ENCODE measurements at regions not wholly inside any gene's neighbourhood (a gene's known extent, or its start where the extent isn't known, plus 50 kb on each side); places are given as distances from the start of the nearest gene placed in this dataset.
A peak's percentile ranks its signal among the peaks of the same experiment; 100 is the strongest.
"Not testable (repeated sequence)": the region's sequence is repeated elsewhere in the genome, so short reads cannot be mapped to it uniquely, and the experiment has no call there.

DNA sequence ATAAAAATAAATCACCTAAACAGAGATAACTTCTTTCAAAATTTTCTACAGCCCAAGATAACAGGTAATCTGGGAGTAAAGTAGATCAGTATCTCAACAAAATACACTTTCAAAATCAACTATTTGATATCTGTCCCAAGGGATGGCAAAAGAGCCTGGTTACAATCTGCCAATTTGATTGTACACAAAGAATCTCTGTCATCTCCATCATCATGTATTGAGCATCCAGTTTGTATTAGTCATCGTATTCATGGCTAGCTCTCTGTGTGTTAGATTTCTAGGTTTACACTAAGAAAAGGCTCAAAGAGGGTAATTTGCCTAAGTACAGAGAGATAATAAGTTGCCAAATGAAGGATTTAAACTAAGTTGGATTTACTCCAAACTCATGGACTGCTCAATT lies 329.0 kb upstream of the NRSN1 start:
- WGBS, 2 donors: 95 to 96% methylated on average over 1 of the region's 1 CpG
- H3K9me3 ChIP-seq (ENCODE audit: control insufficient read depth, low read length): no peaks in the 10 kb centered on the region
- DNase-seq: no peak
- no peaks in the 10 kb centered on the region for H3K36me3 ChIP-seq (ENCODE audit: control insufficient read depth in 1 of 2, insufficient read depth in 2 of 2, low read length in 1 of 2)
- H3K4me3 ChIP-seq (ENCODE audit: low read length in 2 of 2): no peak overlapping the region
- intact Hi-C loops (cut with DNase I): no loop called here
- no peaks in the 10 kb centered on the region for H3K4me1 ChIP-seq (ENCODE audit: control insufficient read depth in 1 of 2, insufficient read depth in 2 of 2, low read length in 2 of 2)
- no peak overlapping the region for H3K27ac ChIP-seq (ENCODE audit: low read depth in 1 of 2, low read length in 2 of 2)
- ATAC-seq (ENCODE audit: low FRiP score): no peak
- no peaks in the 10 kb centered on the region for H3K27me3 ChIP-seq (ENCODE audit: control insufficient read depth in 1 of 2, insufficient read depth in 2 of 2, low read length in 1 of 2)

DNA sequence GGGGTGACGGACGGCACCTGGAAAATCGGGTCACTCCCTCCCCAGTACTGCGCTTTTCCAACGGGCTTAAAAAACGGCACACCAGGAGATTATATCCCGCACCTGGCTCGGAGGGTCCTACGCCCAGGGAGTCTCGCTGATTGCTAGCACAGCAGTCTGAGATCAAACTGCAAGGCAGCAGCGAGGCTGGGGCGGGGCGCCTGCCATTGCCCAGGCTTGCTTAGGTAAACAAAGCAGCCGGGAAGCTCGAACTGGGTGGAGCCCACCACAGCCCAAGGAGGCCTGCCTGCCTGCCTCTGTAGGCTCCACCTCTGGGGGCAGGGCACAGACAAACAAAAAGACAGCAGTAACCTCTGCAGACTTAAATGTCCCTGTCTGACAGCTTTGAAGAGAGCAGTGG lies 321.7 kb upstream of the NRSN1 start:
- 91 to 93% methylated on average over 15 of the region's 15 CpGs for WGBS, 2 donors
- H3K9me3 ChIP-seq (ENCODE audit: control insufficient read depth, low read length); H3K4me3 ChIP-seq (ENCODE audit: low read length in 2 of 2); H3K27me3 ChIP-seq (ENCODE audit: control insufficient read depth in 1 of 2, insufficient read depth in 2 of 2, low read length in 1 of 2); H3K4me1 ChIP-seq (ENCODE audit: control insufficient read depth in 1 of 2, insufficient read depth in 2 of 2, low read length in 2 of 2); H3K36me3 ChIP-seq (ENCODE audit: control insufficient read depth in 1 of 2, insufficient read depth in 2 of 2, low read length in 1 of 2); H3K27ac ChIP-seq (ENCODE audit: low read depth in 1 of 2, low read length in 2 of 2); ATAC-seq (ENCODE audit: low FRiP score); intact Hi-C loops (cut with DNase I): not testable (repeated sequence)
- peak in 1 of 2 donors; percentile 28 for DNase-seq

DNA sequence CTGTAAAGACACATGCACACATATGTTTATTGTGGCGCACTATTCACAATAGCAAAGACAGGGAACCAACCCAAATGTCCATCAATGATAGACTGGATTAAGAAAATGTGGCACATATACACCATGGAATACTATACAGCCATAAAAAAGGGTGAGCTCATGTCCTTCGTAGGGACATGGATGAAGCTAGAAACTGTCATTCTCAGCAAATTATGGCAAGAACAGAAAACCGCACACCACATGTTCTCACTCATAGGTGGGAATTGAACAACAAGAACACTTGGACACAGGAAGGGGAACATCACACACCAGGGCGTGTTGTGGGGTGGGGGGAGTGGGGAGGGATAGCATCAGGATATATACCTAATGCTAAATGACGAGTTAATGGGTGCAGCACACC lies 304.9 kb upstream of the NRSN1 start:
- DNase-seq; H3K4me1 ChIP-seq (ENCODE audit: control insufficient read depth in 1 of 2, insufficient read depth in 2 of 2, low read length in 2 of 2); H3K4me3 ChIP-seq (ENCODE audit: low read length in 2 of 2); H3K9me3 ChIP-seq (ENCODE audit: control insufficient read depth, low read length); H3K27me3 ChIP-seq (ENCODE audit: control insufficient read depth in 1 of 2, insufficient read depth in 2 of 2, low read length in 1 of 2); H3K27ac ChIP-seq (ENCODE audit: low read depth in 1 of 2, low read length in 2 of 2); ATAC-seq (ENCODE audit: low FRiP score); intact Hi-C loops (cut with DNase I); H3K36me3 ChIP-seq (ENCODE audit: control insufficient read depth in 1 of 2, insufficient read depth in 2 of 2, low read length in 1 of 2): not testable (repeated sequence)
- WGBS, 2 donors: 92 to 97% methylated on average over 5 of the region's 5 CpGs

GRCh38 chr6:23823421-23823820 lies 302.6 kb upstream of the NRSN1 start:
- intact Hi-C loops (cut with DNase I): no loop called here
- DNase-seq (no peak), ATAC-seq (ENCODE audit: low FRiP score) (no peak)
- H3K4me3 ChIP-seq (ENCODE audit: low read length in 2 of 2): no peak overlapping the region
- H3K27me3 ChIP-seq (ENCODE audit: control insufficient read depth in 1 of 2, insufficient read depth in 2 of 2, low read length in 1 of 2): no peaks in the 10 kb centered on the region
- H3K9me3 ChIP-seq (ENCODE audit: control insufficient read depth, low read length): no peaks in the 10 kb centered on the region
- H3K4me1 ChIP-seq (ENCODE audit: control insufficient read depth in 1 of 2, insufficient read depth in 2 of 2, low read length in 2 of 2): no peaks in the 10 kb centered on the region
- no peak overlapping the region for H3K27ac ChIP-seq (ENCODE audit: low read depth in 1 of 2, low read length in 2 of 2)
- H3K36me3 ChIP-seq (ENCODE audit: control insufficient read depth in 1 of 2, insufficient read depth in 2 of 2, low read length in 1 of 2): no peaks in the 10 kb centered on the region
- 33 to 38% methylated on average over 1 of the region's 1 CpG for WGBS, 2 donors

DNA sequence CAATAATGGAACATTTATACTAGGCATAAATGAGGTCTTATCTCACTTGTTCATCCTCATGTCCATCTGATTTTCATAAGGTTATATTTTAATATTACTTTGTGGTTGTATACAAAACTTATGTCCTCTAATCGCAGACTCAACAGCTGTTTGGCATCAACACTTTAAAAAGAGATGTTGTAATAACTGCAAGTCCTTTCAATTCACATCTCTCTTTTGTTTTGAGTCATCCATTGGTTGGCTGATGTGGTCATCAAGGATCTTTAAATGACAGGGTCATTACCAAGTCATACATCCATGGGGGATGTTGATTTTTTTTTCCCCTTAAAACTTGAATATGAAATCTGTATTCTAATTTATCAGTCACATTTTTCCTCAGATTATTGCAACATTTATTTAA lies 299.4 kb upstream of the NRSN1 start:
- H3K36me3 ChIP-seq (ENCODE audit: control insufficient read depth in 1 of 2, insufficient read depth in 2 of 2, low read length in 1 of 2): no peaks in the 10 kb centered on the region
- H3K9me3 ChIP-seq (ENCODE audit: control insufficient read depth, low read length): no peaks in the 10 kb centered on the region
- DNase-seq (no peak), ATAC-seq (ENCODE audit: low FRiP score) (no peak)
- H3K4me1 ChIP-seq (ENCODE audit: control insufficient read depth in 1 of 2, insufficient read depth in 2 of 2, low read length in 2 of 2): no peaks in the 10 kb centered on the region
- no peak overlapping the region for H3K4me3 ChIP-seq (ENCODE audit: low read length in 2 of 2)
- H3K27ac ChIP-seq (ENCODE audit: low read depth in 1 of 2, low read length in 2 of 2): no peak overlapping the region
- 90 to 95% methylated on average over 1 of the region's 1 CpG for WGBS, 2 donors
- intact Hi-C loops (cut with DNase I): no loop called here
- H3K27me3 ChIP-seq (ENCODE audit: control insufficient read depth in 1 of 2, insufficient read depth in 2 of 2, low read length in 1 of 2): no peaks in the 10 kb centered on the region

- intact Hi-C loops (cut with DNase I): no loop called here
Measured at GRCh38 chr6:23828861-23829260, 297.2 kb upstream of the NRSN1 start.

DNA sequence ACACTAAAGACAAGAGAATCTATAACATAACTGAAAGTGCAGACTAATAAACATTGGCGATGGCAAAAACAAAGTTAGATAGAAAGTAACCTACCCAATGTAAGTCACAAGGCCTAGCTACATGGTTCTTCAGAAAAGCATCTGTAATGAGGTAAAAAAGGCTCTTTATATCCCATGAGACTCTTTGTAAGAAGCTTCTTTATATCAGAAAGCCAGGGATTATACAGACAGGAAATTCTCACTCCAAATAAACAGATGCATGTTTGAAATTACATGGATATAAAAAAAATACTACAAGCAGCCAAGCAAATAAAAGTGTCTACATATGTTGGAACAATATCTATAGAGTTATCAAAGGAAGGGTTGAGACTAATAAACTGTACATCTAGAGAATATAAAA lies 284.9 kb upstream of the NRSN1 start:
- Histone ChIP-seq H3K4me3 (ENCODE audit: low read length in 2 of 2) (no peak overlapping the region), H3K36me3 (ENCODE audit: control insufficient read depth in 1 of 2, insufficient read depth in 2 of 2, low read length in 1 of 2) (no peaks in the 10 kb centered on the region), H3K9me3 (ENCODE audit: control insufficient read depth, low read length) (no peaks in the 10 kb centered on the region), H3K4me1 (ENCODE audit: control insufficient read depth in 1 of 2, insufficient read depth in 2 of 2, low read length in 2 of 2) (no peaks in the 10 kb centered on the region), H3K27me3 (ENCODE audit: control insufficient read depth in 1 of 2, insufficient read depth in 2 of 2, low read length in 1 of 2) (no peaks in the 10 kb centered on the region), H3K27ac (ENCODE audit: low read depth in 1 of 2, low read length in 2 of 2) (no peak overlapping the region)
- DNase-seq (no peak), ATAC-seq (ENCODE audit: low FRiP score) (no peak)
- intact Hi-C loops (cut with DNase I): no loop called here
- WGBS, 2 donors: 97 to 98% methylated on average over 1 of the region's 1 CpG

More at GRCh38 chr6:23828861-23829260, 297.2 kb upstream of the NRSN1 start:
- Histone ChIP-seq H3K27ac (ENCODE audit: low read depth in 1 of 2, low read length in 2 of 2) (no peak overlapping the region), H3K27me3 (ENCODE audit: control insufficient read depth in 1 of 2, insufficient read depth in 2 of 2, low read length in 1 of 2) (no peaks in the 10 kb centered on the region), H3K4me1 (ENCODE audit: control insufficient read depth in 1 of 2, insufficient read depth in 2 of 2, low read length in 2 of 2) (no peaks in the 10 kb centered on the region), H3K4me3 (ENCODE audit: low read length in 2 of 2) (no peak overlapping the region), H3K36me3 (ENCODE audit: control insufficient read depth in 1 of 2, insufficient read depth in 2 of 2, low read length in 1 of 2) (no peaks in the 10 kb centered on the region), H3K9me3 (ENCODE audit: control insufficient read depth, low read length) (no peaks in the 10 kb centered on the region)
- no peak for ATAC-seq (ENCODE audit: low FRiP score)
- 96 to 99% methylated on average over 6 of the region's 6 CpGs for WGBS, 2 donors
- no peak for DNase-seq

DNA sequence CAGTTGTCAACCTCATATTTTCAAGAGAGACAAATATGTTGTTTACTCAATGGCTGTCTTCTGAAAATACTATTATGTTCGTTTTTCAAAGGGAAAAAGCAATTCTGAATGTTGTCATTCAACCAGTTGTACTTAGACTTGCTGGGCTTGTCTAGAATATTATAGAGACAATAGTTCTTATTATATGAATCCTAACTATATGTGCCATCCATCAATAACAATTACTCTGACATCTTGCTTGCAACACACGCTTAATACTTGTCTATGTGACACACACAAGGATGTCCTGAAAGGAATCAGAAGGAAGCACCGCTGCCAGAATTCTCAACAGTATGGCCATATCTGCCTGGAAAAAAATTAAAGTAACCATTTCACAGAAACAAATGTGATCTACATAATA lies 283.3 kb upstream of the NRSN1 start:
- Histone ChIP-seq H3K36me3 (ENCODE audit: control insufficient read depth in 1 of 2, insufficient read depth in 2 of 2, low read length in 1 of 2) (no peaks in the 10 kb centered on the region), H3K4me1 (ENCODE audit: control insufficient read depth in 1 of 2, insufficient read depth in 2 of 2, low read length in 2 of 2) (no peaks in the 10 kb centered on the region), H3K27ac (ENCODE audit: low read depth in 1 of 2, low read length in 2 of 2) (no peak overlapping the region), H3K9me3 (ENCODE audit: control insufficient read depth, low read length) (no peaks in the 10 kb centered on the region), H3K27me3 (ENCODE audit: control insufficient read depth in 1 of 2, insufficient read depth in 2 of 2, low read length in 1 of 2) (no peaks in the 10 kb centered on the region), H3K4me3 (ENCODE audit: low read length in 2 of 2) (no peak overlapping the region)
- intact Hi-C loops (cut with DNase I): no loop called here
- ATAC-seq (ENCODE audit: low FRiP score): no peak
- no peak for DNase-seq
- WGBS, 2 donors: 58 to 59% methylated on average over 3 of the region's 3 CpGs

- Histone ChIP-seq H3K9me3 (ENCODE audit: control insufficient read depth, low read length) (no peaks in the 10 kb centered on the region), H3K4me3 (ENCODE audit: low read length in 2 of 2) (no peak overlapping the region), H3K27me3 (ENCODE audit: control insufficient read depth in 1 of 2, insufficient read depth in 2 of 2, low read length in 1 of 2) (no peaks in the 10 kb centered on the region), H3K36me3 (ENCODE audit: control insufficient read depth in 1 of 2, insufficient read depth in 2 of 2, low read length in 1 of 2) (no peaks in the 10 kb centered on the region), H3K4me1 (ENCODE audit: control insufficient read depth in 1 of 2, insufficient read depth in 2 of 2, low read length in 2 of 2) (no peaks in the 10 kb centered on the region), H3K27ac (ENCODE audit: low read depth in 1 of 2, low read length in 2 of 2) (no peak overlapping the region)
- WGBS, 2 donors: 81 to 82% methylated on average over 1 of the region's 1 CpG
- no peak for DNase-seq
- no peak for ATAC-seq (ENCODE audit: low FRiP score)
- intact Hi-C loops (cut with DNase I): no loop called here
Measured at GRCh38 chr6:23851522-23851921, 274.5 kb upstream of the NRSN1 start.
